Calu3 (cell line): ENCODE measurements at regions not wholly inside any gene's neighbourhood (a gene's known extent, or its start where the extent isn't known, plus 50 kb on each side); places are given as distances from the start of the nearest gene placed in this dataset.

ENCODE experiments used
- BruUV-seq: library from RNA; stranded (reverse); fragments of 400-500 nt; replicated peaks from 2 replicates; lab custom pipeline; 2021; lab: Mats Ljungman, UMichigan
- CTCF ChIA-PET: fragments of 300-600 bp; sonication (Branson Sonifier 250); formaldehyde crosslinking; loops from one replicate; lab custom pipeline; 2022; ENCODE audit warnings: antibody characterized with exemption; lab: Charles Lee
- DNase-seq: peaks from one replicate; pipeline ENCODE4 v3.0.0; 2022
- H3K27ac Mint-ChIP-seq: one replicate; pipeline ENCODE4 v1.8.0; 2022; ENCODE audit warnings: mixed read lengths; ENCODE audit not compliant: unreplicated experiment
- H3K27me3 Mint-ChIP-seq: one replicate; pipeline ENCODE4 v1.8.0; 2022; ENCODE audit warnings: mixed read lengths; ENCODE audit not compliant: unreplicated experiment
- H3K36me3 Mint-ChIP-seq: one replicate; pipeline ENCODE4 v1.8.0; 2022; ENCODE audit warnings: mild to moderate bottlenecking, moderate library complexity, mixed read lengths; ENCODE audit not compliant: insufficient read depth, unreplicated experiment
- H3K4me1 Mint-ChIP-seq: one replicate; pipeline ENCODE4 v1.8.0; 2022; ENCODE audit warnings: mild to moderate bottlenecking, low read depth, mixed read lengths; ENCODE audit not compliant: unreplicated experiment
- H3K4me3 Mint-ChIP-seq: one replicate; pipeline ENCODE4 v1.8.0; 2022; ENCODE audit warnings: mild to moderate bottlenecking, low read depth, moderate library complexity, mixed read lengths; ENCODE audit not compliant: unreplicated experiment
- H3K9me3 Mint-ChIP-seq: one replicate; pipeline ENCODE4 v1.8.0; 2022; ENCODE audit warnings: low read depth, mixed read lengths; ENCODE audit not compliant: unreplicated experiment
- CTCF ChIP-seq: fragments of 200-600 bp; IDR thresholded peaks from one replicate; pipeline ENCODE4 v1.8.0; 2022; ENCODE audit warnings: antibody characterized with exemption; ENCODE audit not compliant: unreplicated experiment
- intact Hi-C: fragments of 100-400 bp; cut with micrococcal nuclease; formaldehyde crosslinking; loops from one replicate; pipeline ENCODE4 v1.10.0; 2022; ENCODE audit not compliant: unreplicated experiment

GRCh38 chr13:67554746-67555452 is 324.8 kb upstream of the PCDH9 start:
- Mint-ChIP-seq H3K4me3 (no peak overlapping the region), H3K36me3 (no peaks in the 10 kb centered on the region), H3K27ac (no peak overlapping the region), H3K27me3 (no peaks in the 10 kb centered on the region), H3K9me3 (peaks cover 3% of the 10 kb centered on the region), H3K4me1 (no peaks in the 10 kb centered on the region)
- intact Hi-C loops = no loop called here
- BruUV-seq = no TSS peak
- CTCF ChIA-PET = no interaction called here
- DNase-seq = no peak
- TF ChIP-seq CTCF = no peak

DNA sequence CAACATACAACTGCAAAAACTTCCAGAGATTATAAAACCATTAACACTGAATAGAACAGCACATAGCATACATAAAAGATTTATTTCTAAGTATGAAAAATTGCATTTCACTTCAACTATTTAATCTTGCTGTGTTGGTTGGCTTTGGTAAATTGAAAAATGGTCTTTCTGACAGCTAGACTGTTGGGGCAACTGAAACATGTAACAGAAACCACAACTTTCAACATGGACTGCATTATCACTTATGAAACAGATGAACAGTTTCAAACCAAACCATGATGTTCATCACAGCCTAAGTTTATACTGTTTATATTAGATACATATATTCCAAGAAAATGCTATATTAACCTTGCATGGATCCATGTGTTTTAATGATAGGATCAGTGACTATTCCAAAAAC is 324.1 kb upstream of the PCDH9 start:
- Mint-ChIP-seq H3K4me1 (no peaks in the 10 kb centered on the region), H3K36me3 (no peaks in the 10 kb centered on the region), H3K27ac (no peak overlapping the region), H3K27me3 (no peaks in the 10 kb centered on the region), H3K4me3 (no peak overlapping the region), H3K9me3 (peaks cover 3% of the 10 kb centered on the region)
- CTCF ChIA-PET = no interaction called here
- no peak for TF ChIP-seq CTCF
- no TSS peak for BruUV-seq
- intact Hi-C loops = no loop called here
- DNase-seq = no peak

GRCh38 chr13:67549331-67549730 is 319.2 kb upstream of the PCDH9 start:
- CTCF ChIA-PET = no interaction called here
- intact Hi-C loops = no loop called here
- no peak overlapping the region for H3K27ac Mint-ChIP-seq
- no peaks in the 10 kb centered on the region for H3K9me3 Mint-ChIP-seq
- no peaks in the 10 kb centered on the region for H3K4me1 Mint-ChIP-seq
- no peaks in the 10 kb centered on the region for H3K36me3 Mint-ChIP-seq
- BruUV-seq = no TSS peak
- no peak for TF ChIP-seq CTCF
- no peaks in the 10 kb centered on the region for H3K27me3 Mint-ChIP-seq
- no peak for DNase-seq
- H3K4me3 Mint-ChIP-seq = no peak overlapping the region

GRCh38 chr13:67538906-67539305 is 308.8 kb upstream of the PCDH9 start:
- no peaks in the 10 kb centered on the region for H3K36me3 Mint-ChIP-seq
- no peak for DNase-seq
- intact Hi-C loops = no loop called here
- H3K4me1 Mint-ChIP-seq = no peaks in the 10 kb centered on the region
- no peak overlapping the region for H3K27ac Mint-ChIP-seq
- no peak overlapping the region for H3K4me3 Mint-ChIP-seq
- peaks cover 3% of the 10 kb centered on the region for H3K9me3 Mint-ChIP-seq
- CTCF ChIA-PET = no interaction called here
- no peaks in the 10 kb centered on the region for H3K27me3 Mint-ChIP-seq
- no TSS peak for BruUV-seq
- TF ChIP-seq CTCF = no peak
